HG03460 (cell line): ENCODE measurements at regions not wholly inside any gene's neighbourhood (a gene's known extent, or its start where the extent isn't known, plus 50 kb on each side); places are given as distances from the start of the nearest gene placed in this dataset.

Experiments
- ATAC-seq: cut with Tn5 transposase; IDR thresholded peaks from one replicate; pipeline ENCODE4 v1.9.1; 2021; ENCODE audit not compliant: unreplicated experiment

GRCh38 chr3:80097674-80098073 is 329.9 kb upstream of the ROBO1 start:
- ATAC-seq, result no peak

- ATAC-seq, result no peak
Observed at GRCh38 chr3:80096909-80097308, 329.1 kb upstream of the ROBO1 start.

- no peak for ATAC-seq
Observed at GRCh38 chr3:80094589-80094988, 326.8 kb upstream of the ROBO1 start.

- no peak for ATAC-seq
Observed at GRCh38 chr3:80087767-80088166, 320.0 kb upstream of the ROBO1 start.

GRCh38 chr3:80086426-80086825 is 318.6 kb upstream of the ROBO1 start:
- no peak for ATAC-seq

GRCh38 chr3:80079886-80080285 is 312.1 kb upstream of the ROBO1 start:
- no peak for ATAC-seq

GRCh38 chr3:80068459-80068858 is 300.7 kb upstream of the ROBO1 start:
- no peak for ATAC-seq

- ATAC-seq, result no peak
Observed at GRCh38 chr3:80063535-80063934, 295.7 kb upstream of the ROBO1 start.

- ATAC-seq, result no peak
Observed at GRCh38 chr3:80060664-80061063, 292.9 kb upstream of the ROBO1 start.

- ATAC-seq, result no peak
Observed at GRCh38 chr3:80055306-80055705, 287.5 kb upstream of the ROBO1 start.

- no peak for ATAC-seq
Observed at GRCh38 chr3:80052271-80052670, 284.5 kb upstream of the ROBO1 start.

GRCh38 chr3:80051602-80051962 is 283.8 kb upstream of the ROBO1 start:
- no peak for ATAC-seq

GRCh38 chr3:80050826-80051601 is 283.2 kb upstream of the ROBO1 start:
- ATAC-seq, result no peak

GRCh38 chr3:80043226-80043625 is 275.4 kb upstream of the ROBO1 start:
- ATAC-seq, result no peak

- ATAC-seq, result no peak
Observed at GRCh38 chr3:80040067-80040466, 272.3 kb upstream of the ROBO1 start.

GRCh38 chr3:80036176-80036575 is 268.4 kb upstream of the ROBO1 start:
- no peak for ATAC-seq

- ATAC-seq, result no peak
Observed at GRCh38 chr3:80035021-80035420, 267.2 kb upstream of the ROBO1 start.

GRCh38 chr3:80023010-80023409 is 255.2 kb upstream of the ROBO1 start:
- ATAC-seq, result no peak

- no peak for ATAC-seq
Observed at GRCh38 chr3:80018375-80018774, 250.6 kb upstream of the ROBO1 start.

- ATAC-seq, result no peak
Observed at GRCh38 chr3:80017369-80017768, 249.6 kb upstream of the ROBO1 start.

- ATAC-seq, result no peak
Observed at GRCh38 chr3:80014576-80014975, 246.8 kb upstream of the ROBO1 start.

GRCh38 chr3:80010021-80010571 is 242.3 kb upstream of the ROBO1 start:
- ATAC-seq, result no peak

GRCh38 chr3:80007522-80007921 is 239.7 kb upstream of the ROBO1 start:
- ATAC-seq, result no peak
